ENCODE measurements at regions not wholly inside any gene's neighbourhood (a gene's known extent, or its start where the extent isn't known, plus 50 kb on each side); places are given as distances from the start of the nearest gene placed in this dataset.
"Not testable (repeated sequence)": the region's sequence is repeated elsewhere in the genome, so short reads cannot be mapped to it uniquely, and the experiment has no call there.

GRCh38 chr2:187055463-187055862 lies 206.5 kb upstream of the ZSWIM2 start:
- no peak for DNase-seq

- no peak for DNase-seq
These were observed 205.7 kb upstream of the ZSWIM2 start for GRCh38 chr2:187054501-187055319.

GRCh38 chr2:187051350-187051749 lies 202.4 kb upstream of the ZSWIM2 start:
- DNase-seq: no peak

- DNase-seq: no peak
These were observed 201.5 kb upstream of the ZSWIM2 start for GRCh38 chr2:187050409-187050998.

GRCh38 chr2:187037310-187037709 lies 188.3 kb upstream of the ZSWIM2 start:
- no peak for DNase-seq

GRCh38 chr2:187034434-187034833 lies 185.5 kb upstream of the ZSWIM2 start:
- DNase-seq: no peak

GRCh38 chr2:187024739-187025138 lies 175.8 kb upstream of the ZSWIM2 start:
- no peak for DNase-seq

- DNase-seq: not testable (repeated sequence)
These were observed 175.0 kb upstream of the ZSWIM2 start for GRCh38 chr2:187023996-187024395.

GRCh38 chr2:187017438-187017837 lies 168.5 kb upstream of the ZSWIM2 start:
- DNase-seq: no peak

GRCh38 chr2:187013058-187013457 lies 164.1 kb upstream of the ZSWIM2 start:
- no peak for DNase-seq

GRCh38 chr2:187011206-187011832 lies 162.3 kb upstream of the ZSWIM2 start:
- DNase-seq: no peak

- no peak for DNase-seq
These were observed 160.7 kb upstream of the ZSWIM2 start for GRCh38 chr2:187009483-187010239.

- no peak for DNase-seq
These were observed 159.1 kb upstream of the ZSWIM2 start for GRCh38 chr2:187008111-187008510.

- no peak for DNase-seq
These were observed 154.6 kb upstream of the ZSWIM2 start for GRCh38 chr2:187003611-187004010.

GRCh38 chr2:187003038-187003554 lies 154.1 kb upstream of the ZSWIM2 start:
- no peak for DNase-seq

- DNase-seq: no peak
These were observed 153.3 kb upstream of the ZSWIM2 start for GRCh38 chr2:187002242-187002641.

- DNase-seq: no peak
These were observed 152.3 kb upstream of the ZSWIM2 start for GRCh38 chr2:187001248-187001647.

GRCh38 chr2:186995092-186995491 lies 146.1 kb upstream of the ZSWIM2 start:
- no peak for DNase-seq

- no peak for DNase-seq
These were observed 143.6 kb upstream of the ZSWIM2 start for GRCh38 chr2:186992597-186992996.

GRCh38 chr2:186991766-186992417 lies 142.9 kb upstream of the ZSWIM2 start:
- DNase-seq: no peak

- DNase-seq: peak; percentile 3
These were observed 136.0 kb upstream of the ZSWIM2 start for GRCh38 chr2:186984966-186985365.

GRCh38 chr2:186984481-186984880 lies 135.5 kb upstream of the ZSWIM2 start:
- no peak for DNase-seq

Measured in SHP77 treated with DMSO at 0.1 percent for 48 hours (cell line).